HG03097 (cell line): ENCODE measurements at regions not wholly inside any gene's neighbourhood (a gene's known extent, or its start where the extent isn't known, plus 50 kb on each side); places are given as distances from the start of the nearest gene placed in this dataset.

Experiments used
- ATAC-seq: cut with Tn5 transposase; IDR thresholded peaks from one replicate; pipeline ENCODE4 v1.9.1; 2021; ENCODE audit not compliant: unreplicated experiment, low FRiP score

- ATAC-seq = no peak
Observed at GRCh38 chr6:169165561-169166300, 87.9 kb downstream of the THBS2 start.

- no peak for ATAC-seq
Observed at GRCh38 chr6:169164986-169165385, 88.7 kb downstream of the THBS2 start.

- no peak for ATAC-seq
Observed at GRCh38 chr6:169164451-169164850, 89.2 kb downstream of the THBS2 start.

- ATAC-seq = no peak
Observed at GRCh38 chr6:169163411-169163901, 90.2 kb downstream of the THBS2 start.

- no peak for ATAC-seq
Observed at GRCh38 chr6:169162752-169163407, 90.8 kb downstream of the THBS2 start.

- ATAC-seq = no peak
Observed at GRCh38 chr6:169162249-169162648, 91.4 kb downstream of the THBS2 start.

GRCh38 chr6:169161572-169162167, 92.0 kb downstream of the THBS2 start:
- no peak for ATAC-seq

GRCh38 chr6:169160855-169161560, 92.6 kb downstream of the THBS2 start:
- ATAC-seq = no peak

- no peak for ATAC-seq
Observed at GRCh38 chr6:169160091-169160854, 93.4 kb downstream of the THBS2 start.

- no peak for ATAC-seq
Observed at GRCh38 chr6:169159331-169159730, 94.3 kb downstream of the THBS2 start.

- no peak for ATAC-seq
Observed at GRCh38 chr6:169158691-169159090, 95.0 kb downstream of the THBS2 start.

GRCh38 chr6:169158174-169158573, 95.5 kb downstream of the THBS2 start:
- no peak for ATAC-seq

GRCh38 chr6:169157197-169158148, 96.2 kb downstream of the THBS2 start:
- ATAC-seq = no peak

GRCh38 chr6:169156793-169157147, 96.9 kb downstream of the THBS2 start:
- no peak for ATAC-seq

GRCh38 chr6:169156108-169156792, 97.4 kb downstream of the THBS2 start:
- no peak for ATAC-seq

- ATAC-seq = no peak
Observed at GRCh38 chr6:169155481-169155880, 98.2 kb downstream of the THBS2 start.

GRCh38 chr6:169153401-169153800, 100.2 kb downstream of the THBS2 start:
- no peak for ATAC-seq

GRCh38 chr6:169146521-169146920, 107.1 kb downstream of the THBS2 start:
- no peak for ATAC-seq

- ATAC-seq = no peak
Observed at GRCh38 chr6:169145991-169146501, 107.6 kb downstream of the THBS2 start.
